SU-DHL-6 (cell line): ENCODE measurements at regions not wholly inside any gene's neighbourhood (a gene's known extent, or its start where the extent isn't known, plus 50 kb on each side); places are given as distances from the start of the nearest gene placed in this dataset.

Experiments used
- CTCF ChIP-seq: fragments of 200-600 bp; sonication (generic); IDR thresholded peaks from one replicate; pipeline ENCODE4 v1.5.1; 2017; ENCODE audit warnings: antibody characterized with exemption, mild to moderate bottlenecking, low read length, moderate library complexity; ENCODE audit not compliant: insufficient read depth, poor library complexity, severe bottlenecking
- EZH2phosphoT487 ChIP-seq: fragments of 200-600 bp; sonication (generic), shearing (Covaris generic); conservative IDR thresholded peaks from 2 replicates; pipeline ENCODE4 v1.6.1; 2018; ENCODE audit warnings: mild to moderate bottlenecking, antibody characterized with exemption, low read length, moderate library complexity, mixed read lengths

GRCh38 chr6:132973514-132973993, 159.2 kb downstream of the RPS12 start:
- TF ChIP-seq CTCF (no peak), EZH2phosphoT487 (no peak)
